Ascending aorta (tissue), 2 donors: ENCODE measurements at regions not wholly inside any gene's neighbourhood (a gene's known extent, or its start where the extent isn't known, plus 50 kb on each side); places are given as distances from the start of the nearest gene placed in this dataset.

ENCODE experiments used
- DNase-seq, 2 donors: peaks; one replicate each; pipeline ENCODE4 v3.0.0-alpha.2; 2019; ENCODE audit warnings: low spot score in 2 of 2
- H3K27ac ChIP-seq, 2 donors: fragments of 200-600 bp; sonication (generic); one replicate each; pipeline ENCODE4 v1.5.1; 2016 to 2017; ENCODE audit warnings: mild to moderate bottlenecking in 1 of 2
- H3K27me3 ChIP-seq: fragments of 200-600 bp; sonication (generic); one replicate; pipeline ENCODE4 v1.5.1; 2017
- H3K36me3 ChIP-seq, 2 donors: fragments of 200-600 bp; sonication (generic); one replicate each; pipeline ENCODE4 v1.5.1; 2016
- H3K4me1 ChIP-seq, 2 donors: fragments of 200-600 bp; sonication (generic); one replicate each; pipeline ENCODE4 v1.5.1; 2016 to 2017; ENCODE audit warnings: mild to moderate bottlenecking in 1 of 2
- H3K4me3 ChIP-seq, 2 donors: fragments of 200-600 bp; sonication (generic); one replicate each; pipeline ENCODE4 v1.5.1; 2016 to 2017; ENCODE audit warnings: mild to moderate bottlenecking in 1 of 2
- H3K9me3 ChIP-seq, 2 donors: fragments of 200-600 bp; sonication (generic); one replicate each; pipeline ENCODE4 v1.5.1; 2016
- CTCF ChIP-seq, 3 experiments: fragments of 200-600 bp in 2 of 3; fragments of 450-650 bp in 1 of 3; sonication (generic) in 2 of 3; IDR thresholded peaks; one replicate each; pipeline ENCODE4 v1.5.1; 2016 to 2019; ENCODE audit warnings: antibody characterized with exemption in 3 of 3, mild to moderate bottlenecking in 1 of 3, moderate library complexity in 1 of 3
- intact Hi-C: fragments of 100-400 bp; cut with DNase I; formaldehyde crosslinking; loops from one replicate; pipeline ENCODE4 v1.15.1; 2023

DNA sequence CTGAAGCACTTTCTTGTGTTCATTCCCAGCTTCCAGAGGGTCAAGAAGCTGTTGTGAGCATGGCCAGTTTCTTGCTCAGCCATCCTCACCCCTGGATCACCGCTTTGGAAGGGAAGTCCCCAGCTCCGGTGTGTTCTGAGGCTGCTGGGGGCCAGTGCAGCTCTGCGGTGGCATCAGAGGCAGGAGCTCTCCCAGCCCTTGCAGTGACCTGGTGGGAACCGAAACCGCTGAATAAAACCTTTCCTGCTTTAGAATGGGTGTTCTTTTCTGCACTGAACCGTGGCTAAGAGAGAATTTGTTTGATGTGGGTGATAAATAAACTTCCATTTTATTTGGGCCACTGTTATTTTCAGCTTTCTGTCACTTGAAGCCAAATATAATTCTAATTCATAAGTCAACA, 450.9 kb upstream of the VSTM2A start:
- TF ChIP-seq CTCF (IDR thresholded peaks at IDR 0.05): no peak
- Histone ChIP-seq H3K4me1 (no peaks in the 10 kb centered on the region), H3K36me3 (no peaks in the 10 kb centered on the region), H3K27ac (no peak overlapping the region), H3K9me3 (peaks cover 0 to 2% of the 10 kb centered on the region in 2 donors), H3K27me3 (no peaks in the 10 kb centered on the region), H3K4me3 (no peak overlapping the region)
- intact Hi-C loops: no loop called here
- no peak for DNase-seq

- no peak for DNase-seq
- intact Hi-C loops: no loop called here
- no peak for TF ChIP-seq CTCF (IDR thresholded peaks at IDR 0.05)
- Histone ChIP-seq H3K4me1 (no peaks in the 10 kb centered on the region), H3K27me3 (no peaks in the 10 kb centered on the region), H3K27ac (no peak overlapping the region), H3K9me3 (no peaks in the 10 kb centered on the region), H3K4me3 (no peak overlapping the region), H3K36me3 (no peaks in the 10 kb centered on the region)
Observed at GRCh38 chr7:54097886-54098285, 444.3 kb upstream of the VSTM2A start.

DNA sequence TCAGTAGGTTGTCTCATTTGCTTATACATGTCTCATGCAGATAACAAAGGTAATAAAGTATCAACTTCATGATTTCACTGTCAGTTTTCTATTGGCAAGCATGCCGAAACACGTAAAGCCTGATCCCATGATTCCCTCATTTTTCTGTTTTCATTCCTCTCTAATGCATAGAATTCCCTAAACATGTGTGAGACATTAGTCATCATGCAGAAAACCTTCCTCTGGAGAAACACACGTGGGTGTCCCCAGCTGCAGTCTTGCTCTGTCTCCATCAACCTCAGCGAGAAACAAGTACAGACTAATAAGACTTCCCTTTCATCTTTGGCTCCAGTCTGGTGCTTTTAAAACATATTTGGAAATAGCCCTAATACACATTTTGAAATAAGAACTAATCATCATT, 432.7 kb upstream of the VSTM2A start:
- Histone ChIP-seq H3K27me3 (no peaks in the 10 kb centered on the region), H3K9me3 (no peaks in the 10 kb centered on the region), H3K4me1 (no peaks in the 10 kb centered on the region), H3K4me3 (no peak overlapping the region), H3K36me3 (no peaks in the 10 kb centered on the region), H3K27ac (no peak overlapping the region)
- TF ChIP-seq CTCF (IDR thresholded peaks at IDR 0.05): no peak
- intact Hi-C loops: no loop called here
- no peak for DNase-seq

DNA sequence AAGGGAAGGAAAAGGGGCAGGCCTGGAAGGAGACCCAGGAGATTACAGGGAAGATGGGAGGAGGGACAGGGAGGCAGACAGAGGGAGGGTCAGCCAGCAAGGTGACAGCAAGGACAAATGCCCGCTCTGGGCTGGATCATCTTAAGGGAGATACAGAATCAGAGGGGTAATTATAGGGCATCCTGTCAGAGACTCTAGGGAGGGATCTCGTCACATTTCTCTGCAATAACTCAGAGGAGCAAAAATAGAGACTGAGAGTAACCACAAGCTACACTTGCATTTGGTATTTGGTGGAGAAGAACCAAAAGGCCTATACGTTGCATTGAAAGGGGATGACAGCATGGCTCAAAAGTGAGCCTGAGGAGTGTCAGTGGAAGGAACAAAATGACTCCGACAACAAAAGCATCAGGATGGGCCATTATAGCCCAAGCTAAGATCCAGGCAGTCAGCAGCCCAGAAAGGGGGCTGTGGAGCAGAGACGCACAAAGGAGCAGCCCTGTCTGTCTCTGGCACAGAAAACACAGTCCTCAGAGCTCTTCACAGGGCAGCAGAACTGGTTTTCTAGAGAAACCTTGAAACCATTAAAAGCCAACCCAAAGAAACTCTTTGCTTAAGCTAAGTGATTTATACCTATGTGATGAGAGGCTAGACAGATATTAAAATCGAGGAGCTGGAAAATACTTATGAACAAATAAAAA, 430.2 kb upstream of the VSTM2A start:
- intact Hi-C loops: no loop called here

GRCh38 chr7:54112567-54112966, 429.6 kb upstream of the VSTM2A start:
- H3K4me3 ChIP-seq: no peak overlapping the region
- H3K27me3 ChIP-seq: no peaks in the 10 kb centered on the region
- H3K9me3 ChIP-seq: no peaks in the 10 kb centered on the region
- DNase-seq: no peak
- intact Hi-C loops: no loop called here
- TF ChIP-seq CTCF (IDR thresholded peaks at IDR 0.05): no peak
- no peaks in the 10 kb centered on the region for H3K4me1 ChIP-seq
- no peak overlapping the region for H3K27ac ChIP-seq
- H3K36me3 ChIP-seq: no peaks in the 10 kb centered on the region

More for the DNA sequence above, 430.2 kb upstream of the VSTM2A start:
- H3K9me3 ChIP-seq: no peaks in the 10 kb centered on the region
- no peaks in the 10 kb centered on the region for H3K4me1 ChIP-seq
- no peak overlapping the region for H3K27ac ChIP-seq
- H3K4me3 ChIP-seq: no peak overlapping the region
- no peaks in the 10 kb centered on the region for H3K36me3 ChIP-seq
- no peaks in the 10 kb centered on the region for H3K27me3 ChIP-seq
- DNase-seq: no peak
- TF ChIP-seq CTCF (IDR thresholded peaks at IDR 0.05): no peak
